ENCODE measurements at regions not wholly inside any gene's neighbourhood (a gene's known extent, or its start where the extent isn't known, plus 50 kb on each side); places are given as distances from the start of the nearest gene placed in this dataset.
"Not testable (repeated sequence)": the region's sequence is repeated elsewhere in the genome, so short reads cannot be mapped to it uniquely, and the experiment has no call there.

DNA sequence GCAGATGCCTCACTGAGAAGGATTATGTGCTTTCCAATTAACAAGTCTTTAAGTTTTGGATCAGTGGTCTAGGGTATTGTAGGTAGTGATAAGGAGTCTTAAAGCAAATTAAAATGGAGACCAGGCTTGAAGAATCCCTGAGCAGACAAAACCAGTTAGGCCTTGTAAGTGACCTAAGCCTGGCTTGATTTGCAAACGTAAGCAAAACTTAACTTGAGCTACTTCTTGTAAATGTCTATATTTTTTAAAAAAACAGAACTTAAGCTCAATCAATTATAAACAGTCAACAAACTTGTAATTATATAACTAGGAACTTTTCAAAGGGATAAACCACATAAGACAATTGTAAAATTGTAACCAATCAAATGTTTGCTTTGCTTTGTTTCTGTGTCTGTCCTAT, 72.7 kb upstream of the NALF2 start:
- DNase-seq, result no peak

GRCh38 chrX:69430785-69431184, 73.3 kb upstream of the NALF2 start:
- DNase-seq, result no peak

GRCh38 chrX:69429339-69430015, 74.6 kb upstream of the NALF2 start:
- peak; percentile 36 for DNase-seq

- DNase-seq, result no peak
These were observed 75.9 kb upstream of the NALF2 start for GRCh38 chrX:69428216-69428615.

DNA sequence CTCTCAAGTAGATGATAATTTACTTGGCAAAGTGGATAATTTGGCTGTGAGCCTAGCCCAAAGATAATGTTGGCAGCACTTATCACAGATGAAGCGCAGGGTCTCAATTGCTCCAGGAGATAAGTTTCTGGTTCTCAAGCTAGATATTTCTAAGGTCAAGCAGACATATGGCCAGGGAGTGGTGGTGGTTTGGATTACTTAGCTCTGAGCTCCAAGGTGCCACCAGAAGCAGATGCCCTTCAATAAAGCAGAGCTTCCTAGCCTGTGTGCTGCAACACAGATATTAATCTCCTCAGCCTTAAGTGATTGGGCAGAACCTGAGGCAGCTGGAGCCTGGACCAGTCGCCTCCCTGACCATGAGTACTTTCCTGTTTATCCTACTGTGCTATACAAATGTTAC, 79.2 kb upstream of the NALF2 start:
- no peak for DNase-seq

GRCh38 chrX:69424161-69424560, 80.0 kb upstream of the NALF2 start:
- no peak for DNase-seq

GRCh38 chrX:69422208-69422607, 81.9 kb upstream of the NALF2 start:
- not testable (repeated sequence) for DNase-seq

DNA sequence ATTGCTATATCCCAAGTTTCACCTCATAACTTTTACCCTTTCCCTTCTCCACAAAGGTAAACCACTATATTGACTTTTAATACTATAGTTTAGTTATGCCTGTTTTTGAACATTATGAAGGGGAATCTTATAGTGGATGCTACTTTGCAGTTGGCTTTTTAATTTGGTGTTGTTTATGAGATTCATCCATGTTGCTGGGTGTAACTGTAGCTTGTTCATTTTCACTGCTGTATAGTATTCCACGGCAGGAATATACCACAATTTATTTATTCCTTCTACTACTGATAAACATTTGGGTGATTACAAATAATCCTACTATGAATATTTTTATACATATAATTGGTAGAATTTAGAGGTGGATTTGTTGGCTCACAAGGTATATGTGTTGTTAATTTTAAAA, 88.4 kb upstream of the NALF2 start:
- DNase-seq, result no peak

GRCh38 chrX:69412661-69413060, 91.5 kb upstream of the NALF2 start:
- no peak for DNase-seq

- no peak for DNase-seq
These were observed 105.2 kb upstream of the NALF2 start for GRCh38 chrX:69398881-69399280.

GRCh38 chrX:69396916-69397315, 107.2 kb upstream of the NALF2 start:
- no peak for DNase-seq

DNA sequence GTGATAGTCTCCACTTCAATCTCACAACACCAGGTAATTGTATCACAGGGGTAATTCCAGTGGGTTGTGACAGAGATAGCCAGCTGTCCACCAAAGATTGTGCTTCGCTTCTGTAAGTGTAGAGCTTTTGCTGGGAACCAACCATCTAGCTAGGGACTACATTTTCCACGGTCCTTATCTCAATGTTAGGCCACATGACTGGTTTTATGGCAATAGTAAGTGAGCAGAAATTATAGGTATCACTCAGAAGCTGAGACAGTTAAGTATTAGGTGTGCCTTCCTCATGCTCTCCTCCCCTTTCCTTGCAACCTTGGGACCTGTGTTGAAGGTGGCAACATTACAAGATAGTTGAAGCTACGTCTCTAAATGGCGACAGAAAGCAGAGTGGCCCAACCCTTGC, 108.8 kb upstream of the NALF2 start:
- DNase-seq, result no peak

- DNase-seq, result peak; percentile 55
These were observed 115.0 kb upstream of the NALF2 start for GRCh38 chrX:69389101-69389501.

- DNase-seq, result peak; percentile 62
These were observed 115.6 kb upstream of the NALF2 start for GRCh38 chrX:69388526-69388925.

DNA sequence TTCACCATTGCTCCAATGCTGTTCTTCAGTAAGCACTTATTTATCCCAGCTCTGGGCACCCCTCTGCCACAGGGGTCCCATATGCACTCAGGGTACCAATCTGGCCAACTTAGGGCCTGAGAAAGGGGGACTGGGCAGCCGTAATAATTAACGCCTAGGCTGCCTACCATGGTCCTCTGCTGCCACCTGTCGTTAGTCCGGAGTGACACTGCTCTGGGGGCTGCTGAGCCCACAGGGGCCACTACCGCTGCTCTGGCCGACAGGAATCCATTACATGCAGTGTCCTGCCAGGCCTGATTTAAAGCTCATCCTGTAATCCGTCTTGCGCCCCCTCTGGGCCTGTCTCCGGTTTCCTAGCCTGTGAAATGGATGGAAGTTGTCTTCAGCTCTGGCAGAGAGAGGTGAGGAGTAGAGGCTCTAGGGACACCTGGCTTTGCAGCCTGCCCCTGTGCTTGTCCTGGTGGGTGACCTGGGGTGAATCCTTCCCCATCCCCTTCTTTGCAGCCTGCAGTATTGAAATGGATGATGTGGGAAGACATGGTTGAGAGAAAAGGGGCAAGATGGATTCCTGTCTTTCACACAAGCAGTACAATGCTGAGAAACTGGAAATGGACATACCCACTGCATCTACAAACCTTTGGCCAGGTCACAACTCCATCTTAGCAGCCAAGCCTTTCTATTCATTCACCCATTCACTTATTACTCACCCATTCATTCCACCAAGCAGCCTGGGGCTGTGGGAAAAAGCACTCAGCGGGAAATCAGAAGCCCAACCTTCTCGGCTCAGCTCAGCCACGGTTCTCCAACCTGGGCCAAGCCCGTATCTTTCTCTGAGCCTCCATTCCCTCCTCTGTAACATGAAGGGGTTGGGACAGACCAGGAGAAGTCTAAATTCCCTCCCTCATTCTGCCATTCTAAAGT, 116.3 kb upstream of the NALF2 start:
- DNase-seq, result peak; percentile 67

- no peak for DNase-seq
These were observed 117.4 kb upstream of the NALF2 start for GRCh38 chrX:69386681-69387080.

GRCh38 chrX:69379412-69379811, 124.7 kb upstream of the NALF2 start:
- no peak for DNase-seq

GRCh38 chrX:69374569-69374968, 129.6 kb upstream of the NALF2 start:
- no peak for DNase-seq

- no peak for DNase-seq
These were observed 131.7 kb upstream of the NALF2 start for GRCh38 chrX:69372435-69372834.

- no peak for DNase-seq
These were observed 133.0 kb upstream of the NALF2 start for GRCh38 chrX:69371159-69371558.

DNA sequence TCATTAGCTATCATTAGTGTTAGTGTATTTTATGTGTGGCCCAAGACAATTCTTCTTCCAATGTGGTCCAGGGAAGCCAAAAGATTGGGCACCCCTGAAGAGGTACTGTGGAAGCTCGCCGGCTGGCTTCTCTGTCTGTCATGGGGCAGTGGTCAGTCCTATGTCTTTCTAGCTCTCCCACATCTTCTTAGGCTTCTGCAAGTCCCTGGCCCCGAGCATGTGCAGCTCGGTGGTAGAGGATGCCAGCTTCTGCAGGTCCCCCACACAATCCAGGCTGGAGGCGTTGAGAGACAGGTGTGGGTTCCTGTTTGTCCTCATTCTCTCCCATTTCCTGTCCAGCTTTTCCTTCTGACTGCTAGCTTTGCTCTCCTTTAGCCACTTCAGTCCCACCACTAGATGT, 134.1 kb upstream of the NALF2 start:
- no peak for DNase-seq

DNA sequence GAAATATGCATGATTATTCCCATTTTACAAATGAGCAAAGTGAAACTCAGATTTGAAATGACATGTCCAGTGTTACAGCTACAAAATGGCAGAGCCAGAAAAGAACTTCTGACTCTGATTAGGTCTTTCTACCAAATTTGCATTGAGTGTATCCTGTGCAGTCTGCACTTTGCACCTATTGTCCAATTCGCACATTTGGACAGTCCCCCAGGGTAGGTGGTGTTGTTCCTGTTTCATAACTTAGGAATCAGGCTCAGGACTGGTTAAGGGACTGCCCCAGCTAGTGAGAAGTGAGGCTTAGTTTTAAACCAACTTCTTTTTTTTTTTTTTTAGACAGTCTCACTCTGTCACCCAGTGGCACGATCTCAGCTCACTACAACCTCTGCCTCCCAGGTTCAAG, 137.9 kb upstream of the NALF2 start:
- no peak for DNase-seq

DNA sequence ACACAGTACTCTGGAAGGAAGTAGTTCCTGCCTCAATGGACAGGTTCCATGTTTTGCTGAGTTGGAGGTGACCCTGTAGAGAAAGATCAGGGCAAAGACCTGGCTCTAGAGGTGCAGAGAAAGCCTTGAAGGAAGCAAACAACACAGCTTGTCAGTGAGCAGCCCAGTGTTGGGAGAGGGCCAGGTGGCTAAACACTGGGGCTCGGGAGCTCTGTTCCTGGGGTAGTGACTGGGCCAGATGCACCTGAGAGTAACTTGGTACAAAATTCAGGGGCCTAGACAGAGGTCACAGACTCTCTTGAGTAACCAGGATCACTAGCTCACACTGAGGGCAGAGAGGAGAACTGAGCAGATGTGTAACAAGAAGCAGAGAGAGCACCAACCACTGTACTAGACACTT, 138.4 kb upstream of the NALF2 start:
- DNase-seq, result no peak

GRCh38 chrX:69365349-69365748, 138.8 kb upstream of the NALF2 start:
- no peak for DNase-seq
